Dermis microvascular lymphatic vessel endothelial cell (primary cell): ENCODE measurements at regions not wholly inside any gene's neighbourhood (a gene's known extent, or its start where the extent isn't known, plus 50 kb on each side); places are given as distances from the start of the nearest gene placed in this dataset.

ENCODE experiments used
- DNase-seq, 2 donors: peaks; one replicate each; pipeline versions ENCODE4 v3.0.0 to v3.0.0-alpha.2; 2010; ENCODE audit warnings: low read depth in 2 of 2

DNA sequence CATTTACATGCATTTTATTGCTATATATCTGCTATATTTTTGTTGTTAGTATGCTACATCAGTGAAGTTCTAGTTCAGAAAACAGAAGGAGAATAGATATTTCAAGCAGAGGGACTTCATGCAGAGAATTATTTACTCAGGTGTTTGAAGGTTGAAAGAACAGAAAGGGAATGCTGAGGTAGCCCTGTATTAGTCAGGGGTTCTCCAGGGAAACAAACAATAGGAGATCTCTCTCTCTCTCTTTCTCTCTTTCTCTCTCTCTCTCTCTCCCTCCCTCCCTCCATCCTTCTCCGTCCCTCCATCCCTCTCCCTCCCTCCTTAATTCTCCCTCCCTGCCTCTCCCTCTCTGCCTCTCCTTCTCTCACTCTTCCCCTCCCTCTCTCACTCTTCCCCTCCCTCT lies 114.3 kb upstream of the TDRD3 start:
- DNase-seq: no peak

- no peak for DNase-seq
These were observed 110.3 kb upstream of the TDRD3 start for GRCh38 chr13:60286707-60287106.

GRCh38 chr13:60288569-60288968 lies 108.5 kb upstream of the TDRD3 start:
- DNase-seq: no peak

DNA sequence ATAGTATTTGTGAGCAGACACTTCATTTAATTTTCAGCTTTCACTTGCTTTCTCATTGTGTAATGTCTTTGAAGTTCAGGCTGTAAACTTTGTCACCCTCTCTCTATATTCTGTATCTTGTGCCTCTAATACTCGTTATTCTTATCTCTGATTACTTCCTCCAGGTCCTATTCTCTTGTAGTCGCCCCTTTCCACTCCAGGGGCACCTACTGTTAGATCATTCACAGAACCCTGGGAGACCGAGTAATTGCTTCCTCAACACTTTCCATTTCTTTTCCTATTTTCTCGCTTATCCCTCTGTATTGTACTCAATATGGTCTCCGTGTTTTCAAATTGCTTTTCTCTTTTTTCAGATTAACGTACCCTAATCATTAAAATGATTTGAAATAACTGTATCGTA lies 93.9 kb upstream of the TDRD3 start:
- no peak for DNase-seq

GRCh38 chr13:60311527-60311926 lies 85.5 kb upstream of the TDRD3 start:
- DNase-seq: no peak

DNA sequence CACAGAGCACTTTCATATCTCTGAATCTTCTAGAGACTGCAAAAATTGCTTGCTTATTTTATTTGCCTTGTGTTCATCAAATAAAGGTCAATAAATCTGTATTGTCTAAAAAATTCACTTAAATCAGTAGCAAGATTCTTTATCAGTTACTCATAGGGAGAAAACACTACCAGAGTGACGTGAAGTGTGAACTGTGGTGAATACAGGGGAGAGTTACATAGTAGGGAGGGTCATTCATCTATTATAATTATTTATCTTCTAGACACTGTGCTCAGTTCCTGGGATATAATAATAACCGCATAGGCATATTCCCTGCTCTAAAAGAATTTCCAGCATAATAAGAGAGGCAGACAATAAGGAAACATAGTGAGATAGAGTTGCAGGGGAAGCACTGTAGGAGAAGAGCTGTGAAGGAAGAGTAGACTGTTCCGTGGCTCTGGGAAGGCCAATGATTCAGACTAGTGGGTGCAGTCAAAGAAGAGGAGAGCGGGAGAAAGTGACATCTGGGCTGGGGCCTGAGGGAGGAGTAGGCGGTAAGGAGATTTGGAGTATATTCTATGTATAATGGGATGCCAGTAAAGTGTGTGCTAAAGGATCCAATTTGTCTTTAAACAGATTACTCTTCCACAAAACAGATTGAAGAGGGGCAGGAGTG lies 84.0 kb upstream of the TDRD3 start:
- DNase-seq: no peak

DNA sequence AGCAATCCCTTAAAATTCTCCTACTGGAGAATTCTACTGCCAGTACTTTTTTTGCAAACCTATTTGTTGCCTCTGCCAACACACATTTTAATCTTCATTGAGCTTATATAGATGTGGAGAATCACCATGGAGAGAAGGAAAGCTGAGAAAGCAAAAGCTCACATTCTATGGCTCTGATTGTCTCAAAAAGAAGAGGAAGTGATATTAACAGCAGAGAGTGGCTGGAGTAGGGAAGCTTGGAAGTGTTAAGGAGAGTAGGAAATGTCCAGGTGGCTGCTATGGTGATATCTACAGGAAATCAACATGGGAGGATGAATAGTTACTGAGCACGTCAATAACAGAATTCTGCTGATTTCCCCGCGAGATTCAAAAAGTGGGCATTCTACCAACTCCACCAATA lies 78.8 kb upstream of the TDRD3 start:
- DNase-seq: peak; percentile 2 to 9

DNA sequence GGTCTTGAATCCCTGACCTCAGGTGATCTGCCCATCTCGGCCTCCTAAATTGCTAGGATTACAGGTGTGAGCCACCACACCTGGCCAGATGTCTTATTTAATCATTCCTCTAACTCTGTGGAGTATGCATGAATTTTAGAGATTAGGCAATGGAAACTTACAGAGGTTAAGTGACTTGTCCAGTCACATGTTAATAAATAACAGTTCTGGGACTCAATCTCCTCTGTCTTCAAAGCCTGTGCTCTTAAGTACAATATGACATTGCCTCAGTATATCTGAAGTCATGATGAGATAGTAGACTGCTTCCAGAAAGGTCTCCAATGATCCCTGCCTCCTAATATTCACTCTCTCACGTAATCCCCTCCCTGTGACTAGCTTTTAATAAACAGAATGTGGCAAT lies 72.9 kb upstream of the TDRD3 start:
- DNase-seq: no peak

GRCh38 chr13:60326273-60326672 lies 70.7 kb upstream of the TDRD3 start:
- DNase-seq: no peak

DNA sequence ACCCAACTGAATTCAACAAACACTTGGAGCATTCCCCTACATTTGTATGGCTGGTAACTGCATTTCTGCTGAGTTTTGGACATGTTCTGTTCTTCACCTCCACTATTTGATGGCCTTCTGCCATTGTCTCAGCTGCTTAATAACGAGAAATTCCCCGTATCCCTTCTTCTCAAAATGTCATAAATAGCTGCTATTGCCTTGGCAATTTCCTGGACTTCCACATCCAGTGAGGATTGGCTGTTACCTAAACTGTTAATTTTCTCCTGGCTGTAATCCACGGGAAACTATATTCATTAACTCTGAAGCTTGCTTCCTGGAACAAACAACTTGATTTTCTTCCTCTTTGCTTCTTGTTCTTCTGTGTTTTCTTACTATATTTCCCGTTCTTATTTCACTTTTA lies 69.5 kb upstream of the TDRD3 start:
- no peak for DNase-seq

DNA sequence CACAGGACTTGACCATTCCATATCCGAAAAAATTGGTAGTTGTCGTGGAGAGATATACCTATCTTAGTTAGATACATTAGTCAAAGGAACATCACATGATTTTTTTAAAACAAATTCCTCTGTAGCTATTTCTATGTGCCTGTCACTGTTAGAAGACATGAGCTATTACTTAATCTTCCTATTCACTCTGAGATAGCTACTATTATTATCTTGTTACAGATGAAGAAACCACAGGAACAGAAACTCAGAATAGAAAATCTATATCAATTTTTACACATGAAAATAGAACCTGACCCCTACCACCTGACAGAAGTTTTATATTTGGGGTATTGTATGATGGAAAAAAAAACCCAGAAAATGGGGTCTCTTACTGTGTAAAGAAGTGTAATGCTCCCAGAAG lies 68.9 kb upstream of the TDRD3 start:
- no peak for DNase-seq

- DNase-seq: peak in 1 of 2 donors; percentile 8
These were observed 67.6 kb upstream of the TDRD3 start for GRCh38 chr13:60329221-60329923.

DNA sequence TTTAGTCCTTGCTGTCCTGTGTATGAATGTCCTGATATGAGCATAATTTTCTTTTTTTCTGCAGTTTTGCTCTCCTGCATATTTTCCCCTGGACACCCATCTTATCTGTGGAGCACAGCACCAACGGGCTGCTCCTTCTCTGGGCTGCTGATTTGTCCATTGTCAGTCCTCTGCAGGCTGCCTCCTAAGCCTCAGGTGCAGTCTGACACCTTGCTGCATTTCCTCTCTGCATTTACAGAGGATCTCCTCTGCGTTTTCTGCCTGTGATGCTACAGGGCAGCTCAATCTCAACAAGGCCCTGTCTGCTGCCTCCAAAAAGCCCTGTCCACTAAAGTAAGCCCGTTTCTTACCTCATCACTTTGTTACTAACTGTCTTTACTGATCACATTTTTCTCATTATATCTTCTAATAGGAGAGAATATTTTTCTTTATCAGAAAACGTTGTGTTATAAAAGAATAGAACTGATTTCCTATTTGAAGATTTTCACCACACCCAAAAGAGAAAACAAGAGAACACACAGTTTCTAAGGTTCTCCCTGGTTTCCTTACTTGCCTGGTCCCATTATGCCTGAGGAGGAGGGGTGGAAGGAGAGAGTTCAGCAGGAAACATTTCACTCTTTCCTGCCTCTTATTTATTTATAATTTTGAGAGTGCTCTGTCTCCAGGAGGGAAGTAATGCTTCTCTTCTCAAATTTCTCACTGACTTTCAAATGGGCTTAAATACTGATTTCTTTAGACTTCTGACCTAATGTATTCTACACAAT lies 65.6 kb upstream of the TDRD3 start:
- no peak for DNase-seq

DNA sequence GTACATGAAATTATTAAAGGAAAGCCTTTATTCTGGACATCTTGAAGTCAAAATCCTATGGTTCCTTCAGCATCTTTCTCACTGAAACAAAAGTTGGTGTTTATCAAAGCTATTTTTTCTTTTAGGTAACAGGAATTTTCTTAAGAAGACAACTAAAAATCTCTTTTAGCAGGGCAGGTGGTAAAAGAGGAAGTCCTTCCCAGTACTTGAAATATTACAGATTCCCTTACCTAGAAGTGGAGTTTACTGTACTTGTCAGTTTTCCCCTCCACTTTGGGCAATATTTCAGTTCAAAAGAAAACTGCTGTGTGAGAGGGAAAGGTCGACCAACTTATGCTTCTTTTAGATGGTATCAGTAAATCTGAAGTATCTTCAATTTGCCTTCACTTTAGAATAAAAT lies 64.3 kb upstream of the TDRD3 start:
- DNase-seq: no peak

- no peak for DNase-seq
These were observed 62.7 kb upstream of the TDRD3 start for GRCh38 chr13:60334310-60334709.

DNA sequence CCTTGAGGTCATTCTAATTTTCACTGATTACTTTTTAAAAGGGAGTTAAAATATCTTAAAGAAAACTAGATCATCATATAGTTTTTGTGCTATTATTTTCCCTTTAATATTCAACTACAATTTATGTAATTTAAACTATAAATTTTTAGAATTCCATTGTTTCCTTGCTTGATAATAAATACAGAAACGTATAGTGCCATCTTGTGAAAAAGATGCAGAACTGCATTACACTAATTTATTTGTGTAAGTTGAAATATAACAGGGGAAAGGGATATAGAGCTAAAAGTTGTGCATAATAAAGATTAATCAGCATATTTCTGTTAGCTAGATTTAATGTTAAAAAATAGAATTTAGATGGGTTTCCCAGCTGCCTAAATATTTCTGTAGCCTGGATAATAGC lies 61.5 kb upstream of the TDRD3 start:
- DNase-seq: peak; percentile 6 to 18

GRCh38 chr13:60338754-60339153 lies 58.3 kb upstream of the TDRD3 start:
- DNase-seq: no peak

DNA sequence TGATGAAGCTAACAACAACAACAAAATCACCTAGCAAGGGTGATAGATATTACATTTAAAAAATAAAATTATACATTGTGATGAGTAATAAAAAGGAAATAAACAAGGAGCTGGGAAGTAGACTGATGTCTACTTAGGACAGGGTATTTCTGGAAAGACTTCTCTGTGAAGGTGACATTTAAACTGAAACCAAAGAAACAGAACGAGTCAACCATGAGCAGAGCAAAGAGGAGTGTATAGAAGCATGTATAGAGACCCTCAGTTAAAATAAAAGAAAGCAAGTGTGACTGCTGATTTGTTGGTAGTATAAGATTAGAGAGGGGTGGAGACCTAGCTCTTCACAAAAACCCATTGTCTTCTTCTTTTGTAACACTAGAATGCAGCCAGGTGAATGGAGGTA lies 53.0 kb upstream of the TDRD3 start:
- DNase-seq: no peak

DNA sequence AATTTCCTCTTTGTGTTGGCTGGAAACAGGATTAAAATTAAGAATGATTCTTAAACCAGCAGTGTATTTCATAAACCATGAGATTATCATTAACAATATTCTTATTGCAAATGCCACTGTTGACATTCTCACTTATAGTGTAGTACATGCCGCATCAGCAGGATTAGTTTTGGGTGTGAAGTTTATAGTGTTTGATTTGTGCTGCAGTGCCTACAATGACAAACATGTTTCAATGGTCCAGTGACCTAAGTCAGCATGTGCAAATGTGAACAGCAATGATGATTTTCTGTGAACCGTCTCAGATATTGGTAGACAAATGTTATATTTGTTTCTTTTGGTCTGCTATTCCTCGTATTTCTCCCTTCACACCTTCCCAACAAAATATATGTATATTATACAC lies 49.8 kb upstream of the TDRD3 start:
- no peak for DNase-seq
